ENCODE measurements at regions not wholly inside any gene's neighbourhood (a gene's known extent, or its start where the extent isn't known, plus 50 kb on each side); places are given as distances from the start of the nearest gene placed in this dataset.

- DNase-seq (ENCODE audit: low read depth in 2 of 3, low spot score in 2 of 3) = no peak
Measured at GRCh38 chr1:36645867-36646266, 163.2 kb upstream of the CSF3R start.

- DNase-seq (ENCODE audit: low read depth in 2 of 3, low spot score in 2 of 3) = no peak
Measured at GRCh38 chr1:36644556-36644955, 161.8 kb upstream of the CSF3R start.

- no peak for DNase-seq (ENCODE audit: low read depth in 2 of 3, low spot score in 2 of 3)
Measured at GRCh38 chr1:36643371-36644270, 160.9 kb upstream of the CSF3R start.

GRCh38 chr1:36642802-36643201, 160.1 kb upstream of the CSF3R start:
- no peak for DNase-seq (ENCODE audit: low read depth in 2 of 3, low spot score in 2 of 3)

GRCh38 chr1:36641776-36642175, 159.1 kb upstream of the CSF3R start:
- DNase-seq (ENCODE audit: low read depth in 2 of 3, low spot score in 2 of 3) = no peak

- no peak for DNase-seq (ENCODE audit: low read depth in 2 of 3, low spot score in 2 of 3)
Measured at GRCh38 chr1:36639461-36639860, 156.7 kb upstream of the CSF3R start.

- DNase-seq (ENCODE audit: low read depth in 2 of 3, low spot score in 2 of 3) = no peak
Measured at GRCh38 chr1:36638268-36638667, 155.6 kb upstream of the CSF3R start.

GRCh38 chr1:36636206-36636605, 153.5 kb upstream of the CSF3R start:
- DNase-seq (ENCODE audit: low read depth in 2 of 3, low spot score in 2 of 3) = no peak

GRCh38 chr1:36635284-36635683, 152.6 kb upstream of the CSF3R start:
- DNase-seq (ENCODE audit: low read depth in 2 of 3, low spot score in 2 of 3) = no peak

- no peak for DNase-seq (ENCODE audit: low read depth in 2 of 3, low spot score in 2 of 3)
Measured at GRCh38 chr1:36628804-36629203, 146.1 kb upstream of the CSF3R start.

- DNase-seq (ENCODE audit: low read depth in 2 of 3, low spot score in 2 of 3) = no peak
Measured at GRCh38 chr1:36626435-36626834, 143.7 kb upstream of the CSF3R start.

- DNase-seq (ENCODE audit: low read depth in 2 of 3, low spot score in 2 of 3) = no peak
Measured at GRCh38 chr1:36625935-36626310, 143.2 kb upstream of the CSF3R start.

GRCh38 chr1:36625253-36625934, 142.7 kb upstream of the CSF3R start:
- DNase-seq (ENCODE audit: low read depth in 2 of 3, low spot score in 2 of 3) = no peak

- no peak for DNase-seq (ENCODE audit: low read depth in 2 of 3, low spot score in 2 of 3)
Measured at GRCh38 chr1:36624466-36624865, 141.8 kb upstream of the CSF3R start.

GRCh38 chr1:36622741-36623648, 140.3 kb upstream of the CSF3R start:
- DNase-seq (ENCODE audit: low read depth in 2 of 3, low spot score in 2 of 3) = no peak

GRCh38 chr1:36621531-36621930, 138.8 kb upstream of the CSF3R start:
- DNase-seq (ENCODE audit: low read depth in 2 of 3, low spot score in 2 of 3) = no peak

- DNase-seq (ENCODE audit: low read depth in 2 of 3, low spot score in 2 of 3) = no peak
Measured at GRCh38 chr1:36620142-36620541, 137.4 kb upstream of the CSF3R start.

- DNase-seq (ENCODE audit: low read depth in 2 of 3, low spot score in 2 of 3) = no peak
Measured at GRCh38 chr1:36614991-36615390, 132.3 kb upstream of the CSF3R start.

GRCh38 chr1:36614571-36614970, 131.9 kb upstream of the CSF3R start:
- DNase-seq (ENCODE audit: low read depth in 2 of 3, low spot score in 2 of 3) = no peak

- DNase-seq (ENCODE audit: low read depth in 2 of 3, low spot score in 2 of 3) = no peak
Measured at GRCh38 chr1:36613721-36614120, 131.0 kb upstream of the CSF3R start.

- DNase-seq (ENCODE audit: low read depth in 2 of 3, low spot score in 2 of 3) = no peak
Measured at GRCh38 chr1:36612881-36613280, 130.2 kb upstream of the CSF3R start.

GRCh38 chr1:36612121-36612520, 129.4 kb upstream of the CSF3R start:
- no peak for DNase-seq (ENCODE audit: low read depth in 2 of 3, low spot score in 2 of 3)
